Activated CD4-positive, alpha-beta T cell treated with anti-CD3 and anti-CD28 coated beads, Interleukin-2, amount 50 U/mL, for 1 hour (primary cell): ENCODE measurements at regions not wholly inside any gene's neighbourhood (a gene's known extent, or its start where the extent isn't known, plus 50 kb on each side); places are given as distances from the start of the nearest gene placed in this dataset.

Source experiments
- DNase-seq: peaks from one replicate; pipeline ENCODE4 v3.0.0-alpha.2; 2020

DNA sequence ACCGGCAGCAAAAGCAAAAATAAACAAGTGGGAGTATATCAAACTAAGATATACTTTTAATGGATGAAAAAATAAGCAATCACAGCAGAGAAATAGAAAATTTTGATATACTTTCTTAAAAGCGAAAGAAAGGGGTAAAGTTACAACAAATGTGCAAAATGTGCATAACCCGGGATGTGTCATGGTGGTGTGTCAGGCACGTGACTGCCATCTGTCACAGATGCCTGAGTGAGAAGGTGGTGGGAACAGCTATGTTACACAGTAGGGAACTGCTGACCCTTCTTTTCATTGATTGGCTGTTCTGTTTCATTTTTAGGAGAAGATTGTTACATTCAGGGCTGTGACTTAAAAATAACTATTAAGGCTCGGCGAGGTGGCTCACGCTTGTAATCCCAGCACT is 168.1 kb upstream of the PELI2 start:
- DNase-seq, result no peak

DNA sequence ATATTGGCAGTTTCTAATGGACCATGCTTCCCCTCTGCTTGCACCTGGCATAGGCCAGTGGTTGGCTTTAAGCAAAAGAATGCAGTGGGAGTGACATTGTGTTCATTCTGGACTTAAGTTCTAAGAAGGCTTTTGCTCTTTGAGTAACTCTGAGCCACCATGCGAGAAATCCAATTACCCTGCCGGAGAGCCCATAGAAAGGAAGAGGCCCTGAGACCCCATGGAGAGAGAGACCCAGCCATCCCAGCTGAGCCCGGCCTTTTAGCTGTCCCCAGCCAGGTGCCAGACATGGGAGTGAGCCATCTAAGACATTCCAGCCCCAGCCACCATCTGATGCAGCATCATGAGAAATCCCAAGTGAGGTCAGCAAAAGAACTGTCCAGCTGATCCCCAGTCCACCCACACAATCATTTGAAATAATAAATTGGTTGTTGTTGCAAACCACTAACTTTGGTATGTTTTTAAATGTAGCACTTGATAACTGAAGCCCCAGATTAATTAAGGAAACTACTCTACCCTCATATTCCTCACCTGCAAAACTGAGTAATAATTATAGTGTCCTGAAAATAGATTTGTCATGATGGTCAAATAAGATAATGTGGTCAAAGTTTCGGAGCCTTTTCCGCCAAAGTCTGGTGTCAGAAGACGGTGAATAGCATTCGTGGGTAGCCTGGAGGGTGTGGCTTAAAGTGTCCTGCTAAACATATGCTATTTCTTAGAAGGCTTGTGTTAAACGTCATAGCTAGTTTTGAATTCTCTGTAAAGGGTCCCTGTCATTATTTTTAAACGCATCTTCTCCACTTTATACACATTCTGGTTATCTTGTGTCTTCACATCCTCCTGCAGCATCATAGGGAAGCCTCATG is 166.6 kb upstream of the PELI2 start:
- no peak for DNase-seq

DNA sequence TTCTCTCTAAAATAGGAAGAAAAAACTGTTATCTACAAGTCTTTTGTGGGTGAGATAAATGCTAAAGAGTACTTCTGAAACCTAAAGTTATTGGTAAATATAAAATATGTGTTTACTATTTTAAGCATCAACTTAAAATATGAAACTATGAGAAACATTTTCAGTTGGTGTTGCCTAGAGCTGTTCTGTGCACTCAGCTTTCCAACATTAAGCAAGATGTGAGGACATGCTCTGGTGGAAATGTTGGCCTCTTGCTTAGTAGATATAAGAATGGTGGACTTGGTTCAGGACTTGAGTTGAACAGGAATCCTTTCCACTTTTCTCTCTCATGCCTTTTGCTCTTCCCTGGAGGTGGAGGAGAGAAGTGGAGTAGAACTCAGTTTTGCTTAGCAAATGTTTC is 164.1 kb upstream of the PELI2 start:
- no peak for DNase-seq

DNA sequence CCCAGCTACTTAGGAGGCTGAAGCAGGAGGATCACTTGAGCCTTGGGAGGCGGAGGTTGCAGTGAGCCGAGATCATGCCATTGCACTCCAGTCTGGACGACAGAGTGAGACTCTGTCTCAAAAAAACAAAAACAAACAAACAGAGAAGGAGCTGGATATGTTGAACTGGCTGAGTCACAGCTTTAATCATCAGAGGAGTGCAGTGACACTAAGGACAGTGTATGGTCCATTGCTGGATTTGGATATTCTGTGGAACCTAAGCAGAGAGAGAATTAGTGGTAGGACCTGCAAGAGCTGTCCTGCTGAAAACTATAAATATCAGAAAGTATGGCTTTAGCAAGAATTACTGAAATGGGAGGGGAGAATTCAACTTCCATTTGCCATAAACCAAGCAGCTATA is 163.0 kb upstream of the PELI2 start:
- DNase-seq, result no peak

DNA sequence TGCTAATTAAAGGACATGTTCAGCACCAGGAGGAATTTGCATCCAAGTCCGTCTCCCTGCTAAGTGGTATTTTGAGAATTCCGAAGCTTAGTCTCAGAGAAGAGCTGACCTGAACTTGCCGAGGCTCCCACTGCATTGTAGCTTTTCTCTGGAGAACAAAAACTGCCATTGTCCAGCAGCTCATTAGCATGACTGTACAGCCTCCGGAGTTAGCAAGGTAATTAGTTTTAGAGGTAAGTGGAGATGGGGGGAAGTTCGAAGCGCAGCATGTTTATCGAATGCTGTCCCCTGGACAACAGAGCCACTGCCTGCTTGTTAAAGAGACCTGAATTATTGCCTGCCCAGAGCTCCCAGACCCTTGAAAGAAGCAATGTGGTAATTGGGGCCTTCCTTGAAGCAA is 160.3 kb upstream of the PELI2 start:
- DNase-seq, result no peak

DNA sequence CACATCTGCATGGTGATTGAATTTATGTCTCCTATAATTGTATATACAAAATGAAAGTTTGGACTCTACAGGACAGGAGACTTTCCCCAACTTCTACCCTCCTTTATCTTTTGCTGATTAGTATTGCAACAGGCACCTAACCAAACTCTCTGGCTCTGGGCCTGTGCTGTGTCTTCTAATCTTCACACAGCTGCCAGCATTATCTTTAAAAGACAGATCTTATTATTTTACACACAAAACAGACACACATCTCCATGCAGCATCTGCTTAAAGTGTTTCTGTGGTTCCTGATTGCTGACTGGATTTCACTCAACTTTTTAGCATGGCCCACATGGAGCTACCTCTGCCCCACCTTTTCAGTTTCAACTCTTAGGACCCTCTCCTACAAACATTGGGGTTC is 154.9 kb upstream of the PELI2 start:
- no peak for DNase-seq

DNA sequence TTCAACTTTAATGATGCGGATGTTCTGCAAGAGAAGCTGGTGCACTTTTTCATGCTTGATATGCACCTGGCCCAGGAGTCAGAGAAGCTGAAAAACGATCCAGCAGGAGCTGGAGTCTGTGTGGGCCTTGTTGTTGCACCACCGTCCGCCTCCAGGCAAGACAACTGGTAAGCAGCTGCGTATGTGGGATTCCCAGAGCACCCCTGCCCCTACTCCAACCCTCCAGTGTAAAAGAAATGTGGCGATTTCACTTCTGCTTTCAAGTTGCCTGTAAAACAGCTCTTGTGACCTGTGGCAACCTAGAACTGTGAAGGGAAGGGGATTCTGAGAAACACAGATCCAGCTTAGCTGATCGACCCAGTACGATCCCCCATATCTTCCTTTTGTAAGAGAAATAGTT is 154.1 kb upstream of the PELI2 start:
- no peak for DNase-seq

DNA sequence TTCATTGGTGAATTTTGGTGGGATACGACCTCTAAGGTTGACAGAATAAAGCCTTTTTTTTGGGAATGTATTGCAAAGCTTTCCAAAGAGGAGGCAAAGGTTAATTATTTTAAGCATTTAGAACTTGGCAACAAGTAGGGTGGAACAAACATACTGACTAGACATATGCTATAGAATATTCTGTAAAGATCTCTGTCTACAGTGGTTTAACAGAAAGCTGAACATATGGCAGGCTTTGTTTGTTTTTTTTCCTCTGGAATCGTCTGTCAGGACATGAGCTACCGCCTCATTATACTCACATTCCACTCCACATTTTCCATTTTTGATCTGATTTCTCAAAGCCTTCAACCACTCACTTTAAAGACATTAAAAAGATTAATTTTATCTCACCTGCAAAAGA is 153.4 kb upstream of the PELI2 start:
- DNase-seq, result no peak

DNA sequence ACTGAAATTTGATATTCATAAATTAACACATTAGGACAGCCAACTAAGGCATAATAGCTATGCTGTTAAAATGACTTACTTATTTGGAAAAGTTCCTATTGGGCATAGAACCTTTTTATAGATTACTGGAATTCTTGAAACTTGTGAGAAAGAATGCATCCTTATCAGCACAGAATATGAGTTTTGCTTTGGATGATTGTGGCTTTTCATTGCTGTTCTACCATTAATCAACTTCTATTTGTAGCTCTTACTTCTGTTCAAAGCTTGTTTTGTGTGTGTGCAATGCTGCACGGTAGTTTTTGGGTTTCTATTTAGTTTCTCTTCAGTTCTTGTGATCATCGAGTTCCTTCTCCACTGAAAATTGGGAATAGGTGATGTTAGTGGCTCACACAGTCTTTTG is 152.4 kb upstream of the PELI2 start:
- DNase-seq, result no peak

DNA sequence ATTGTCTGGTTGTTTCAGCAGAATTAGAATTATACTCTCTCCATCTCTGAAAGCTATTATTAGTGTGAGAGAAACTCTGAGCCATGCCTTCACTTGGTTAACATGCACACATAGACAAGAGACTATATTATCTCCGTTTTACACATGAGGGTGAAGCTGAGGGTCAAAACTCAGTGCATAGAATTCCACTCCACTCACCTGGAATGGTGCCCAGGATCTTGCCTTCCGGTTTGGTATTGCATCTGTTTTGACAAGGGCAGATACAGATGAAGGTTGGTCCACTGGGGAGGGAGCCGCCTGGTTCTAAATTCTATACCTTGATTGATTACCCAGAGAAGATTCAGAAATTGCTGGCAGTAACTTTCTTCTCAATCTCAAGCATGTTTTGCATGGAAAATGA is 149.5 kb upstream of the PELI2 start:
- no peak for DNase-seq

DNA sequence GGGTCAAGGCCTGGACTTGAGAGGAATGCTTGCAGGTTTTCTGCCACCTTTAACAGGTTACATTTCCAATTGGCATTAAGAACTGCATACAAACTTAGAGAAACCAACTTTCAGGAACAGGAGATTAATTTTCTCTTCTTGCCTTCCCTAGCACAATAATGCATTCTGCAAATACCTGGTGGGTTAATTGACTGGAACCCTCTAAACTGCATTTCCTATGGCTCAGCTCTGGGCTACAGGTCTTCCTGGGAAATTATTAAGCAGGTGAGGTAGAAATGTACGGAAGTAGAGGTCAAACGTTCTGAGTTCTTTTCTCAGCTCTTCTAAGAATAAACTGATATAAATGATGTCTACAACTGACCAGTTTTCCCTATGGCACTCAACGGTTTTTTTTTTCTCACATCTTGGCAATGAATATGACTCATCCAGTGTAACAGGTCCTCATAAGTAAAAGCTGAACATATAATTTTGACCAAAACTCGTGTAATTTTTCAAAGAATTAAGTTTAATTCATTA is 144.9 kb upstream of the PELI2 start:
- no peak for DNase-seq

DNA sequence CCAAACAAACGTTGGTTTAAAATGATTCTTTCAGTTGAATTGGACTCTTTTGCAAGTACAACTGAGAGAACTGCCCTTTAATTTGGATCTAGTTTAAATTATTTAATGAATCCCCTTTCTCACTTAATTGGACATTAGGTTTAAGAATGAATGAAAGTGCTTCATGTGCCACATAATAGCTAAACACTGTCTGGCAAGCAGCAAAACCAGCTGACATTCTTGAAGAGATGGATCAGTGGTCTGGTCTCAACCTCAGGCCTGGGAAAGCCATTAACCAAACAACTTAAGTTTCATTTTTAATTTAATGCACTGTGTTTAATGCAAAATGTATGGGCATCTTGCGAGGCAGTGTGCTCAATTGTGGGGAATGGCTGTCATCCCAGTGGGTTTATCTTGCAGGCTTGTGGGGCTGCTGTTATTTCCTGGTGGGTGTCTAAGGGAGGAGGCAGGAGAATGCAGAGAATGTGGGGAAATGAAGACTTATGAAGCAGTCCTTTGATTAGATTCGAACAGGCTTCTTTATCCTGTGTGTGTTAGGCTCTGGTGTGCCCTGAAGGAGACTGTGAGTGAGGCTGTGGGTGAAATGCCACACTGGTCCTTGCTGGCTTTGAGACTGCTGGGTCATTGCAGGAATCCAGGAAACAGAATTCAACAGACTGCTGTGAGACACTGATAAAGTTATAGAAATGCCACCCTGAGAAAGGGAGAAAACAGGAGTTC is 144.1 kb upstream of the PELI2 start:
- DNase-seq, result no peak

DNA sequence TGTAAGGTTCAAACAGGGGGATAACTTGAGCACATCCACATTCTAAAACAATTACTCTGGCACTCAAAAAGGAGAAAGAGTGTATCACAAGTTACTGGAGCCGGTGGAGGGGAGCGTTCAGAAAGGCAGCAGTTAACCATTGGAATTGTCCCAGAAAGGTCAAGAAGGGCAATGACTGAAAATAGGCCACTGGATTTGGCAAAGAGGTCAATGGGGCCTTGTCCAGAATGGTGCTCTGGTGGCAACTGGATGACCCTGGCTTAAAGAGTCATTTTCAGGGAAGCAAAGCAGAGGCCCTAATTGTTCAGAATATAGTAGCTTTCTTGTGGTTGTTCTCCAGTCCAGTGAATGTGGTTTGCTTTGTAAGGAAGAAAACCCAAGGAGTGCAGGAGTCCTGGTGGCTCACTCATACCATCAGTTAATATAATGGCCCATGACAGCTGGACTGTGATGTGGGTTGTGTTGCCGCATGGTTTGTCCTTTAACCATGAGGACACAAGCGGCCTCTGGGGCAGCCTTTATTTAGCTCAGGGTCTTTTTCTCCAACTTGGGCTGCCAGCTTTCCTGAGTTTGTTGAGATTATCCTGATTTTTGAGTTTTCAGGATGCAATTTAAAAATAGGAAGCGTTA is 142.8 kb upstream of the PELI2 start:
- no peak for DNase-seq

DNA sequence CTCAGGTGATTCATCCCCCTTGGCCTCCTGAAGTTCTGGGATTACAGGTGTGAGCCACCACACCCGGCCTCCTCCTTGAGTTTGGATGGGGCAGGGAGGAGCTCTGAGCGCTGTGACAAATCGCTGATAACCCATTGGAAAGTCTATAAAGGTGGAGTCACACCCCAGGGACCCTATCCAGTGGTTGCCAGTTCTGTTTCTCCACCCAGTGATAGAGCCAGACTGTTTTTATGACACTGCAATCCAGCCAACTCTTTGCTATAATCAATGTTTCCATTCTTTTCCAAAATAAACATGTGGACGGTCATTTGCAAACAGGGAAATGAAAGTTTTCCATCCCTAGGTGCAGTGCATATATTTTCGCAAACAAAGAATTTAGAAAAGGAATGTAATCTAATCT is 142.0 kb upstream of the PELI2 start:
- DNase-seq, result no peak

DNA sequence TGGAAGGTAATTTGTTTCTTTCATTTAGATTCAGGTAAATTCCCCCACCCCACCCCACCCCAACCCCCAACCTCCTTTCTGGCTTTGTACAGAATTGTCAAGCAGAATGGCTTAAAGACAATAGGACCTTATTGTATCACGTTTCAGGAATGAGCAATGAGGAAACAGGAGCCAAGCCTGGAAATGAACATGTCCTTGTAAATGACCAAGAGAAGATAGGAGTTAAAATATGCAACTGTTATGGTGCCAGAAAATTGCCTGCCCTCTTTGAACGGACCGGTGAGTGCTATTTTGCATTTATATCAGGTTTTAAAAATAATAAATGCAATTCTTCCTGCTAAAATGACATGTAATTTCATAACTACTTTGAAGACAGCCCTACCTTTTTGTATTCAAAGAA is 141.6 kb upstream of the PELI2 start:
- DNase-seq, result no peak

DNA sequence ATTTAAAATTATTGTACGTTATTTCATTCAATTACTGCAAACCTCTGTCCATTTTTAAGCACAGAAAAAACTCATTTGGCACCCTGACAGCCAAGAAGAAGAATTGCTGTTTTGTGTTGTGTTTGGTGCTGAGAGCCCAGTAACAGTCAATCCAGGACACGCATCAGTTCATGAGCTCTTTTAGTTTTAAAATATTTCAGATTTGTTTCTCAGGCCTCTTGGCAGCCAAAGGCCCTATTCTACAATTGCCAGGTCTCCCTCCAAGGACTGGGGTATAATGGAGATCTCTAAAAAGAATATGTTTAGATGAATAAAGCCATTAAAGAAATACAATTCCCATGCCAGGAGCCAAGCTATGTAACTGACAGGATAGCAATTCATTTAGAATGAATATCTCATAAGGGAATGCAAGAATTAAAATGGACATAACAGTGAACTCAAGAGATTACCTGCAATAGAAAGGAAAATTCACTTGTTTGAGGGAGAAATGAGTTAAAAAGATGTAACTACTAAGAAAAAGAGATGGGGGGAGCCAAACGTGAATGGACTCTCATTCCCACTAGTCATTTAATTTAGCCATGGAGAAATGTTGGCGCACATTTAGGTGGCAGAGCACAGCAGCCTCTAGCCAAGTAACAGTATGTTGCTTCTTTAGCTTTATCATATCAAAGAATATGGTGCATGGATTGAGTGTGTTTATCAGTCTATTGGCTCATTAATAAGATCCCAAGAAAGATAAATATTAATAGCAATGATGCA is 140.6 kb upstream of the PELI2 start:
- no peak for DNase-seq

DNA sequence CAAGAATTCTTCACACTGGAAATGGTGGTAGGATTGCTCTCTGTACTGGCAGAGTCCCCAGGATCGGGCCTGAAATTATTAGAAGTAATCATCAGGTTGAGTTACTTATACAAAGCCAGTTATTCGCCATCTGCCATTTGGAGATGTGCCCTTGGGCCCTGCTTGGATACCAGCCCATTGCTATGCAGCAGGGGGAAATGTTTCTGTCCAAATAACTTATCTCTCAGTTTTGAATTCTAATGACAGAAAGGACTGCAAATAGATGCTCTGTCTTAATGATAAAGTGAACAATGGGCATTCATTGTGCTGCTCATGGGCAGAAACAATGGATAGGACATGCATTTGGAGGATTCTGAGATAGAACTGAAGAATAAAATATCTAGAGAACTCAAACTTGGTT is 139.1 kb upstream of the PELI2 start:
- no peak for DNase-seq

DNA sequence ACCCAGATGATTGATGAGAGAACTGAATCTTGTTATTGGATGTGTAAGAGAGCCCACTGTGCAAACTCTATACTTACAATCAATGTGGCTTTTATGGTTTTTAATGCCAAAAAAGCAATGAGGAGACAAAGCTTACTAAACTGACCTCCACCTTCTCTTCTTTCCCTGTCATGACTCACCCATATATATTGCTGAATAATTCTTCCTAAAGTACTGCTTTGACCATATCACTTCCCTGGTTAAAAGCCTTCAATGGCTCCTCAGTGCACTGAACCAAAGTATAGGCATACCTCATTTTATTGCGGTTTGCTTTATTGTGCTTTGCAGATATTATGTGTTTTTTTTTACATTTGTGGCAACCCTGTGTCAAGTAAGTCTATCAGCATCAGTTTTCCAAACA is 138.4 kb upstream of the PELI2 start:
- DNase-seq, result no peak

DNA sequence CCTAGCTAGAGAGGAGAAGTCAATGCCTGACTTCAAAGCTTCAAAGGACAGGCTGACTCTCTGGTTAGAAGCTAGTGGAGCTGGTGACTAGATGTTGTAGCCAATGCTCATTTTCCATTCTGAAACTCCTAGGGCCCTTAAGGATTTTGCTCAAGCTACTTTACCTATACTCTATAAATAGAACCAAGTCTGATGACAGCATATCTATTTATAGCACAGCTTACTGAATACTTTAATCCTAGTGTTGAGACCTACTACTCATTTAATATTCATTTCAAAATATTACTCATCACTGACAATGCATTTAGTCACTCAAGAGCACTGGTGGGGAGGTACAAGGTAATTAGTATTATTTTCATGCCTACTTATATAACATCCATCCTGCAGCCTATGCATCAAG is 137.2 kb upstream of the PELI2 start:
- DNase-seq, result no peak

DNA sequence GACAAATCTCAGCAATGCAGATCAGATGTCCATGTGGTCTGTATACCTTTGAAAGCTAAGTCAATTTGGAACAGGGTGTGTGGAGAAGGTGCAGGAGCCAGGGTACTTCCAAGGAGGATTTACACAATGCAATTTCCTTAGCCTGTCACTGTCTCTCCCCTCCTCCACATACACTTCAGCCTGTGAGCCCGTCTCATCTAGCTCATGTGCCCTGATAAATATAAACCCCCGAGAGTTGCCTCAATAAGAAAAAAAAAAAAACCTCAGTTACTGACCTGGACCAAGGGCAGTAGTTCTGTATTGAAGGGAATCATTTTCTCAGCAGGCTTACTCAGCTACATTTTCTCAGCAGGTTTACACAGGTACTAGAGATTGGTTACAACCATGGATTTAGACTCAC is 132.1 kb upstream of the PELI2 start:
- DNase-seq, result no peak

DNA sequence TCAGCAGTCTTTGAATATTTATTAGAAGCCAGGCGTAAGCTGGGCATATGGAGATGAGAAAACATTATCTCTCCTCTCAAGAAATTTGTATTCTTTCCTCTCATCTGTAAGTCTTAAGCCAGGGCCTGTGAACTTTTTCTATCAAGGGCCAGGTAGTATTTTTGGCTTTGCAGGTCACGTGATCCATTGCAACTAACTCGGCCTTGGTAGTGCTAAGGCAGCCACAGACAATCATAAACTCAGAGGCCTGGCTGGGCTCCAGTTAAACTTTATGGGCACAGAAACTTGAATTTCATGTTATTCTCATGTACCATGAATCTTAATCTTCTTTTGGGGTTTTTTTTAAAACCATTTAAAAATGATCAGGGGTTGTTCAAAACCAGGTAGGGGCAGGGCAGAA is 117.4 kb upstream of the PELI2 start:
- no peak for DNase-seq

DNA sequence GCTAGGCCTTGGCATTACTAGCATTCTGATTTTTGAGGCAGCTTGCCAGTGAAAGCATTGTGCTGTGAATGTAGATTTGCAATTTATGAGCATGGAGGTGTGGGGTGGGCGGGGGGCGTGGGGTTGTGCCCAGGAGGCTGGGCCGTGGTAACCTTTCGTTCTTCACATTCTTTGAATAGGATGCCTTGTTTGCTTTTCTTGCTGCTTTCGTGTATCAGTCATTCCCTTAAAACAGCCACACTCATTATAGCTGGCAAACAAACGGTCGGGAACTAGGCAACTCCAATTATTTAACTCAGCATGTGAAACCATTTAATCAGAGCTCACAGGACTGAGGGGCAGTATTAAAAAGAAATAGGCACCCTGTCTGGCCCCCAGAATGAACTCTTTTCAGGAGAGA is 115.9 kb upstream of the PELI2 start:
- no peak for DNase-seq
